ENCODE measurements at regions not wholly inside any gene's neighbourhood (a gene's known extent, or its start where the extent isn't known, plus 50 kb on each side); places are given as distances from the start of the nearest gene placed in this dataset.

DNA sequence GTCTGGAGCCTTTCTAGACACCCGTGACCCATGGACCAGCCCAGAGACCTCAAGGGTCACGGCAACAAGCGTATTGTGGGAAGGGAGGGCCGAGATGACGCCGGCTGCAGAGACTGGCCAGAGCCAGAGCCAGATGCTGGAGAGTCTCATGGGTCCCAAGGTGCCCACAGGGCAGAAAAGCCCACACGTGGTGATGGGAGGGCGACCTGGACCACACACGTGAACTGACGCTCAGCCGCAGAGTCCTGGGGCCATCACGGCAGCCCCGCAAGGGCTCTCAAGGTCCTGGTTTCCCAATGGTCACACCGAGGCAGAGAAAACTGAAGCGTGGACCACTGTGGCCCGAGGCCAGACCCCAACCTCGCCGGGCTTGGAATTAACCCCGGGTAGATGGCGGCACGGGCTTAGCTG, 92.6 kb downstream of the YTHDF1 start:
- DNase-seq (ENCODE audit: low read depth, low spot score) (no peak), FAIRE-seq (no peak)
- no peaks in the 10 kb centered on the region for H3K9me3 ChIP-seq (replicated peaks; ENCODE audit: control insufficient read depth, insufficient read depth, low read length)
- BruUV-seq (replicated peaks), result no TSS peak
- H3K9ac ChIP-seq (replicated peaks; ENCODE audit: extremely low read depth, insufficient read depth, low read length), result no peak overlapping the region
- H3K27ac ChIP-seq (ENCODE audit: insufficient read depth, low read depth, low read length), result no peak overlapping the region
- H2AFZ ChIP-seq (ENCODE audit: low read depth, low read length), result no peak overlapping the region
- H3K79me2 ChIP-seq (ENCODE audit: control insufficient read depth, insufficient read depth, low read length), result no peaks in the 10 kb centered on the region
- H3K36me3 ChIP-seq (ENCODE audit: control insufficient read depth in 2 of 2, extremely low read depth in 1 of 2, insufficient read depth in 2 of 2, low read length in 2 of 2), result no peaks in the 10 kb centered on the region
- dilution Hi-C loops (cut with MboI; ENCODE audit: extremely low pct_ligation_motif_present, low sequenced_read_pairs), result no loop called here
- H3K4me3 ChIP-seq (replicated peaks in 1 of 3; ENCODE audit: insufficient read depth in 1 of 3, low read depth in 1 of 3, low read length in 3 of 3), result no peak overlapping the region
- H3K4me2 ChIP-seq (ENCODE audit: insufficient read depth, low read length), result no peak overlapping the region
- no peaks in the 10 kb centered on the region for H3K4me1 ChIP-seq (ENCODE audit: control insufficient read depth, extremely low read depth, insufficient read depth, low read length)
- H3K9me1 ChIP-seq (replicated peaks; ENCODE audit: control insufficient read depth, extremely low read depth, insufficient read depth, low read length), result no peaks in the 10 kb centered on the region
- ChIA-PET CTCF (no interaction called here), POLR2A (no interaction called here)
- TF ChIP-seq JUN (IDR thresholded peaks at IDR 0.05; ENCODE audit: borderline replicate concordance, insufficient read depth, insufficient read length, low read depth) (no peak), EZH2 (IDR thresholded peaks at IDR 0.05; ENCODE audit: borderline replicate concordance, low read depth, low read length, severe bottlenecking) (no peak)
- TF ChIP-seq, protein P1, sequence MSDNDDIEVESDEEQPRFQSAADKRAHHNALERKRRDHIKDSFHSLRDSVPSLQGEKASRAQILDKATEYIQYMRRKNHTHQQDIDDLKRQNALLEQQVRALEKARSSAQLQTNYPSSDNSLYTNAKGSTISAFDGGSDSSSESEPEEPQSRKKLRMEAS (IDR thresholded peaks at IDR 0.05; ENCODE audit: insufficient read depth, insufficient read length), result no peak
- TF ChIP-seq, protein P2, sequence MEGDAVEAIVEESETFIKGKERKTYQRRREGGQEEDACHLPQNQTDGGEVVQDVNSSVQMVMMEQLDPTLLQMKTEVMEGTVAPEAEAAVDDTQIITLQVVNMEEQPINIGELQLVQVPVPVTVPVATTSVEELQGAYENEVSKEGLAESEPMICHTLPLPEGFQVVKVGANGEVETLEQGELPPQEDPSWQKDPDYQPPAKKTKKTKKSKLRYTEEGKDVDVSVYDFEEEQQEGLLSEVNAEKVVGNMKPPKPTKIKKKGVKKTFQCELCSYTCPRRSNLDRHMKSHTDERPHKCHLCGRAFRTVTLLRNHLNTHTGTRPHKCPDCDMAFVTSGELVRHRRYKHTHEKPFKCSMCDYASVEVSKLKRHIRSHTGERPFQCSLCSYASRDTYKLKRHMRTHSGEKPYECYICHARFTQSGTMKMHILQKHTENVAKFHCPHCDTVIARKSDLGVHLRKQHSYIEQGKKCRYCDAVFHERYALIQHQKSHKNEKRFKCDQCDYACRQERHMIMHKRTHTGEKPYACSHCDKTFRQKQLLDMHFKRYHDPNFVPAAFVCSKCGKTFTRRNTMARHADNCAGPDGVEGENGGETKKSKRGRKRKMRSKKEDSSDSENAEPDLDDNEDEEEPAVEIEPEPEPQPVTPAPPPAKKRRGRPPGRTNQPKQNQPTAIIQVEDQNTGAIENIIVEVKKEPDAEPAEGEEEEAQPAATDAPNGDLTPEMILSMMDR (IDR thresholded peaks at IDR 0.05; ENCODE audit: extremely low read depth in 1 of 2, insufficient read depth in 1 of 2, low read depth in 1 of 2, low read length in 2 of 2), result no peak
- no peaks in the 10 kb centered on the region for H4K20me1 ChIP-seq (replicated peaks; ENCODE audit: control insufficient read depth, extremely low read depth, insufficient read depth, low read length)
- no peaks in the 10 kb centered on the region for H3K27me3 ChIP-seq (ENCODE audit: control insufficient read depth in 2 of 2, insufficient read depth in 2 of 2, low read length in 2 of 2)
- intact Hi-C loops (cut with micrococcal nuclease), result no loop called here

DNA sequence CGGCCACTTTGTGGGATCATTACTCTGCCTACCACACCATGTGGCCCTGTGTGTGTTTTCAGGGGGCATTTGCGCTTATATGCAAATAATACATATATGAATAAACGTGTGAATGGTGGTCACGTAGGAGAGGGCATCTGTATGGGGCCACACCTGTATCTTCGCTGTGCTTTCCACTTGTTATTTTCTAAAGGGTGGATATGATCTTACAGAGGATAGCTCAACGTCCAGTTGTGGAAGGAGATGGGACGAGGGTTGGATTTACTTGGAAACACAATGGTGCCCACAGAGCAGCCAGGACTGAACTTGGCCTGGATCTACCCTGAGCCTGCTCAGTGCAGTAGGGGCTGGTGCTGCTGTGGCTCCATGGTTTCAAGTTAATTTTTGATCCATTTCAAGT, 93.3 kb downstream of the YTHDF1 start:
- Histone ChIP-seq H3K9me3 (replicated peaks; ENCODE audit: control insufficient read depth, insufficient read depth, low read length) (no peaks in the 10 kb centered on the region), H3K4me3 (replicated peaks in 1 of 3; ENCODE audit: insufficient read depth in 1 of 3, low read depth in 1 of 3, low read length in 3 of 3) (no peak overlapping the region), H3K9ac (replicated peaks; ENCODE audit: extremely low read depth, insufficient read depth, low read length) (no peak overlapping the region), H3K9me1 (replicated peaks; ENCODE audit: control insufficient read depth, extremely low read depth, insufficient read depth, low read length) (no peaks in the 10 kb centered on the region), H3K27me3 (ENCODE audit: control insufficient read depth in 2 of 2, insufficient read depth in 2 of 2, low read length in 2 of 2) (no peaks in the 10 kb centered on the region), H3K4me1 (ENCODE audit: control insufficient read depth, extremely low read depth, insufficient read depth, low read length) (no peaks in the 10 kb centered on the region), H2AFZ (ENCODE audit: low read depth, low read length) (no peak overlapping the region), H3K36me3 (ENCODE audit: control insufficient read depth in 2 of 2, extremely low read depth in 1 of 2, insufficient read depth in 2 of 2, low read length in 2 of 2) (no peaks in the 10 kb centered on the region), H4K20me1 (replicated peaks; ENCODE audit: control insufficient read depth, extremely low read depth, insufficient read depth, low read length) (no peaks in the 10 kb centered on the region), H3K4me2 (ENCODE audit: insufficient read depth, low read length) (no peak overlapping the region), H3K79me2 (ENCODE audit: control insufficient read depth, insufficient read depth, low read length) (no peaks in the 10 kb centered on the region), H3K27ac (ENCODE audit: insufficient read depth, low read depth, low read length) (no peak overlapping the region)
- BruUV-seq (replicated peaks), result no TSS peak
- no peak for TF ChIP-seq JUN (IDR thresholded peaks at IDR 0.05; ENCODE audit: borderline replicate concordance, insufficient read depth, insufficient read length, low read depth)
- TF ChIP-seq MYC (IDR thresholded peaks at IDR 0.05; ENCODE audit: low read depth, low read length), result no peak
- TF ChIP-seq POLR2AphosphoS5 (IDR thresholded peaks at IDR 0.05; ENCODE audit: insufficient read depth, low read depth, low read length), result no peak
- no peak for TF ChIP-seq POLR2A (IDR thresholded peaks at IDR 0.05; ENCODE audit: low read depth, low read length)
- TF ChIP-seq, protein P2 (IDR thresholded peaks at IDR 0.05; ENCODE audit: extremely low read depth in 1 of 2, insufficient read depth in 1 of 2, low read depth in 1 of 2, low read length in 2 of 2), result no peak
- TF ChIP-seq EZH2 (IDR thresholded peaks at IDR 0.05; ENCODE audit: borderline replicate concordance, low read depth, low read length, severe bottlenecking), result no peak
- TF ChIP-seq FOS (IDR thresholded peaks at IDR 0.05; ENCODE audit: borderline replicate concordance, insufficient read depth, low read length), result no peak
- TF ChIP-seq, protein P1 (IDR thresholded peaks at IDR 0.05; ENCODE audit: insufficient read depth, insufficient read length), result no peak
- no peak for TF ChIP-seq GATA2 (IDR thresholded peaks at IDR 0.05; ENCODE audit: insufficient read depth, insufficient read length, low read depth, low read length)
- CTCF ChIA-PET, result no interaction called here
- intact Hi-C loops (cut with micrococcal nuclease), result no loop called here
- dilution Hi-C loops (cut with MboI; ENCODE audit: extremely low pct_ligation_motif_present, low sequenced_read_pairs), result no loop called here
- POLR2A ChIA-PET, result no interaction called here
- DNase-seq (ENCODE audit: low read depth, low spot score), result no peak
- no peak for FAIRE-seq
